ENCODE measurements at regions not wholly inside any gene's neighbourhood (a gene's known extent, or its start where the extent isn't known, plus 50 kb on each side); places are given as distances from the start of the nearest gene placed in this dataset.
A peak's percentile ranks its signal among the peaks of the same experiment; 100 is the strongest.
"Not testable (repeated sequence)": the region's sequence is repeated elsewhere in the genome, so short reads cannot be mapped to it uniquely, and the experiment has no call there.

GRCh38 chr7:131019351-131019750 is 285.3 kb upstream of the KLF14 start:
- no peak for DNase-seq (ENCODE audit: low spot score)

- no peak for DNase-seq (ENCODE audit: low spot score)
Observed at GRCh38 chr7:131020759-131021261, 286.8 kb upstream of the KLF14 start.

- no peak for DNase-seq (ENCODE audit: low spot score)
Observed at GRCh38 chr7:131021460-131021859, 287.5 kb upstream of the KLF14 start.

- no peak for DNase-seq (ENCODE audit: low spot score)
Observed at GRCh38 chr7:131021902-131022301, 287.9 kb upstream of the KLF14 start.

DNA sequence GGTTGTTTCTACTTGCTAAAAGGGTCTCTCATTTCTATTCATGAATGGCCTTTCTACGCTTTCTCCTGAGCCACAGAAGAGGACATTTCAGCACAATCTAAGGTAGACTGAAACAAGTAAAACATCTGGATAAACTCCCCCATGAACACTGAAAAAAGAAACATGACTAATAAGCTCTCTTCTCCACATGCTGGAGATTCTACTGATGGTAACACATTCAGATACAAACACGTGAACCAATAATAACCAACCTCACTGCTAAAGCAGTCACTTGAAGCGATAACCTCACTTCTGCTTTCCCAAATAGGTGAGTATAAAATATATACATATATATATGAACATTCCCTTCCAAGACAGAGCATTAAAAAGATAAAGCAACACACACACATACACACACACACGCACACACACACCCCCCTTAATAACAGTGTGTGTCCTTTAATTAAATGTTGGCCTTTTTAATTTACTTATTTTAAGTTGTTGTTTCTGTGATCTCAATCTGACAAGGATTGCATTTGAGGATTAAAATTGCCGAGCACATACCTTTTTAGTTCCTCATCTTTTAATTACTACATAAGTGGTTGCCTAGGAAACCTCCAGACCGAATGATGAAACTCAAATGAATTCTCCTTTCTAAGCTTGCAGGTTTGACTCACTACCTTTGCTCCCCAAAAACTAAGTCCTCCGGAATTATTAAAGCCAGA is 292.4 kb upstream of the KLF14 start:
- no peak for DNase-seq (ENCODE audit: low spot score)

DNA sequence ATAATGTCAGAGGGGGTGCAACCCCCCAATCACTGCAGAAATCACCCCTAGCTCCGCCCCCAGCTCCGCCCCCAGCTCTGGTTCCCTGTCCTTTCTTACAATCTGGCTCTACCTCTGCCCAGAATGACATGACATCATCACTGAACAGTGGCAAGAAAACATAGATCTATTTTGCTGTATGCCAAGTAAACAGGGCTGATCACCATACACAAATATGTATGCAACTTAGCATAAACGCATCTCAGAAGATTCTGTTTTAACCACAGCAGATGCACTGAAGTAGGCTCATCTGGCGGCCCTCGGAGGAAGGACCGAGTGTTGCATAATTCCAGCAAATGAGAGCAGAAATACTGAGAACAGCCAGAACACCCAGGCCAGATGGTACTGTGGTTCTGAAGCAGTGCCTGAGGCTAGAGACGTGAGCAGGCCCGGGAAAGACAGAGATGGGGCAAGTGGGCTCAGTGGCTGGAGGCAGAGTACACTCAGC is 293.3 kb upstream of the KLF14 start:
- DNase-seq (ENCODE audit: low spot score), result no peak

DNA sequence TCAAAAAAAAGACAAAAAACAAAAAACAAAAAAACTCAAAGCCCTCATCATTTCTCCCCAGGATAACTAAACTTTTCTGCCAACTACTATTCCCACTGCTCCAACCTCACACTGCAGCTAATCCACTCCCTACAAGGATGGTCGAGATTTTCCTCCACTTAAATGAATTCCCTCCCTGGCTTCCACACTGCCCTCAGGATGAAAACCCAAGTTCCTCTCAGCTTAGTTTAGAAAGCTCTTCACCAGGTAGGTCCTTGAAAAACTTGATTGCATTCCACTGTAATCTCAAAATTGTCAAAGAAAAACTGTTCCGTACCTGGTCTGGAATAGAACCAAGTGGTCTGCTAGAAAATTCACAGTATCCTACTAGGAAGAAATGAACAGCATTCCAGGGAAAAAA is 294.3 kb upstream of the KLF14 start:
- DNase-seq (ENCODE audit: low spot score), result no peak

GRCh38 chr7:131029002-131029401 is 295.0 kb upstream of the KLF14 start:
- DNase-seq (ENCODE audit: low spot score), result no peak

- DNase-seq (ENCODE audit: low spot score), result no peak
Observed at GRCh38 chr7:131031099-131031868, 296.4 kb upstream of the MKLN1 start.

DNA sequence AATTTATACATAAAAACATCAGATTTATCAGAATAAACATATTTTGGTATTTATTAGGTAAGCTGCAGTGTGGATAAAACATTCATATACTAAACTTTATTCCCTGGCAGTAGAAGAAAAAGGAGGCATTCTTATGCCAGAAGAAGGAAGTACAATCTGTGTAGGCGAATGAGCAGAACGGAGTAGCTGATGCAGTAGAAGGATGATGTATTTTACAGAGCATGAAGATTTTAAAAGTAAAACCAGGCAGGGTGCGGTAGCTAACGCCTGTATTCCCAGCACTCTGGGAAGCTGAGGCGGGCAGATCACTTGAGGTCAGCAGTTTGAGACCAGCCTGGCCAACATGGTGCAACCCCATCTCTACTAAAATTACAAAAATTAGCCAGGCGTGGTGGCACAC is 294.9 kb upstream of the MKLN1 start:
- no peak for DNase-seq (ENCODE audit: low spot score)

- no peak for DNase-seq (ENCODE audit: low spot score)
Observed at GRCh38 chr7:131034166-131034881, 293.4 kb upstream of the MKLN1 start.

- DNase-seq (ENCODE audit: low spot score), result no peak
Observed at GRCh38 chr7:131035088-131035770, 292.4 kb upstream of the MKLN1 start.

DNA sequence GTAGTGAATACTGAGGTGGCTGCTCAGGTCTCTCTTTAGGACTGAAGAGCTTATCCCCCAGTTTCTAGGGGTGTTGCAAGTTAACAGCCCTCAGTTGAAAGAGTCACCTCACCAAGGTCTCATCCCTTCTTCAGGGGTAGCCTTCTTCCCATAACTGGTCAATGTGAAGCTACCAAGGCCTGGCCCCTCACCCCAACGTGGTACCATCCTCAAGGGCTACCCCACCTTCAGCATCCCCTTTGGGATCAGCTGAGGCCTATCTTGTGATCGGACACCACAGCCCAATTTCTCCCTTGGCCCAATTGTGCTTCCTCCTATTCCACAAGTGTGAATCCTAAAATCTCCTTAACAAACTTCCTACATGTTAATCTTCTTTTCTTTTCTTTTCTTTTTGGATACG is 289.5 kb upstream of the MKLN1 start:
- DNase-seq (ENCODE audit: low spot score), result no peak

- DNase-seq (ENCODE audit: low spot score), result no peak
Observed at GRCh38 chr7:131039355-131039762, 288.3 kb upstream of the MKLN1 start.

- no peak for DNase-seq (ENCODE audit: low spot score)
Observed at GRCh38 chr7:131039836-131040235, 287.8 kb upstream of the MKLN1 start.

GRCh38 chr7:131040467-131040932 is 287.2 kb upstream of the MKLN1 start:
- DNase-seq (ENCODE audit: low spot score), result peak; percentile 67

GRCh38 chr7:131041012-131041695 is 286.5 kb upstream of the MKLN1 start:
- not testable (repeated sequence) for DNase-seq (ENCODE audit: low spot score)

GRCh38 chr7:131042269-131043160 is 285.2 kb upstream of the MKLN1 start:
- no peak for DNase-seq (ENCODE audit: low spot score)

DNA sequence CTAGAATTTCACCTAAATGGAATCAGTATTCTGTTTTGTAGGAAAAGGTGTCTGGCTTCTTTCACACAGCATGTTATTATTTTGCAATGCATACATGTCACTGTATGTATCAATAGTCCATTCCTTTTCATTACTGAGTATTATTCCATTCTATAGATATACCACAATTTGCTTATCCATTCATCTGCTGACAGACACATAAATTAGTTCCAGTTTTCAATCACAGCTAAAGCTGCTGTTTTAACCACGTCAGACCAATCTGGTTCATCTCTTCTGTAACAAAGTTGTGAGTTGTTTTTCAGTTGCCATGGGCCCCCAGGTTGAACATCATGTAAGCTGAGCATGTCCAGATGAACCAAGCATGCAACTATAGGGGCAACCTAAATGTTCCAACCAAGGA is 282.1 kb upstream of the MKLN1 start:
- DNase-seq (ENCODE audit: low spot score), result no peak

- no peak for DNase-seq (ENCODE audit: low spot score)
Observed at GRCh38 chr7:131046246-131046645, 281.4 kb upstream of the MKLN1 start.

Data from putamen (tissue), 1 donor.